ENCODE measurements at regions not wholly inside any gene's neighbourhood (a gene's known extent, or its start where the extent isn't known, plus 50 kb on each side); places are given as distances from the start of the nearest gene placed in this dataset.

- TF ChIP-seq, protein P1, sequence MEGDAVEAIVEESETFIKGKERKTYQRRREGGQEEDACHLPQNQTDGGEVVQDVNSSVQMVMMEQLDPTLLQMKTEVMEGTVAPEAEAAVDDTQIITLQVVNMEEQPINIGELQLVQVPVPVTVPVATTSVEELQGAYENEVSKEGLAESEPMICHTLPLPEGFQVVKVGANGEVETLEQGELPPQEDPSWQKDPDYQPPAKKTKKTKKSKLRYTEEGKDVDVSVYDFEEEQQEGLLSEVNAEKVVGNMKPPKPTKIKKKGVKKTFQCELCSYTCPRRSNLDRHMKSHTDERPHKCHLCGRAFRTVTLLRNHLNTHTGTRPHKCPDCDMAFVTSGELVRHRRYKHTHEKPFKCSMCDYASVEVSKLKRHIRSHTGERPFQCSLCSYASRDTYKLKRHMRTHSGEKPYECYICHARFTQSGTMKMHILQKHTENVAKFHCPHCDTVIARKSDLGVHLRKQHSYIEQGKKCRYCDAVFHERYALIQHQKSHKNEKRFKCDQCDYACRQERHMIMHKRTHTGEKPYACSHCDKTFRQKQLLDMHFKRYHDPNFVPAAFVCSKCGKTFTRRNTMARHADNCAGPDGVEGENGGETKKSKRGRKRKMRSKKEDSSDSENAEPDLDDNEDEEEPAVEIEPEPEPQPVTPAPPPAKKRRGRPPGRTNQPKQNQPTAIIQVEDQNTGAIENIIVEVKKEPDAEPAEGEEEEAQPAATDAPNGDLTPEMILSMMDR (IDR thresholded peaks at IDR 0.05), result no peak
- TF ChIP-seq EZH2 (IDR thresholded peaks at IDR 0.05; ENCODE audit: borderline replicate concordance, insufficient read depth, low read depth, low read length, poor library complexity, severe bottlenecking), result no peak
Measured at GRCh38 chr16:65185241-65185778, 63.4 kb upstream of the CDH11 start.
